CD1c-positive myeloid dendritic cell (primary cell): ENCODE measurements at regions not wholly inside any gene's neighbourhood (a gene's known extent, or its start where the extent isn't known, plus 50 kb on each side); places are given as distances from the start of the nearest gene placed in this dataset.
"Not testable (repeated sequence)": the region's sequence is repeated elsewhere in the genome, so short reads cannot be mapped to it uniquely, and the experiment has no call there.

ENCODE experiments used
- DNase-seq: peaks from one replicate; pipeline ENCODE4 v3.0.0-alpha.2; 2016; ENCODE audit errors: extremely low spot score

DNA sequence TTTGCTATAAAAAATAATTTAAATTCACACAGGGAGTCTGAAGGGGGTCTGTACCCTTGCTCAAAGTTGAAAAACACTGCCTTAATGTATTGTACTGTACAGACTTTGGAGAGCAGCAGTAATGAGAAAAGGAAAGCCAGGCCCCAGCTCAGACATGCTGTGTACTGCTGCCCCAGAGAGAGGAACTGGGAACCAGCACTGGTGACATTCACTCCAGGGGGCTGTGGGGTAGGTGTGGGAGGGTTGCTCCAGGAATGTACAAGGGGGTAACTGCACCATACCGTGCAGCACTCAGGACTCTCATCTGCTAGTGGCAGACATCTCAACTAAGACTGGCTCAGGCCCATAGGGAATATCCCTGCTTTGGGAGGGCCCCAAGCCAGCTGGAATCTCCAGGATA lies 146.0 kb upstream of the RMP24 start:
- no peak for DNase-seq

DNA sequence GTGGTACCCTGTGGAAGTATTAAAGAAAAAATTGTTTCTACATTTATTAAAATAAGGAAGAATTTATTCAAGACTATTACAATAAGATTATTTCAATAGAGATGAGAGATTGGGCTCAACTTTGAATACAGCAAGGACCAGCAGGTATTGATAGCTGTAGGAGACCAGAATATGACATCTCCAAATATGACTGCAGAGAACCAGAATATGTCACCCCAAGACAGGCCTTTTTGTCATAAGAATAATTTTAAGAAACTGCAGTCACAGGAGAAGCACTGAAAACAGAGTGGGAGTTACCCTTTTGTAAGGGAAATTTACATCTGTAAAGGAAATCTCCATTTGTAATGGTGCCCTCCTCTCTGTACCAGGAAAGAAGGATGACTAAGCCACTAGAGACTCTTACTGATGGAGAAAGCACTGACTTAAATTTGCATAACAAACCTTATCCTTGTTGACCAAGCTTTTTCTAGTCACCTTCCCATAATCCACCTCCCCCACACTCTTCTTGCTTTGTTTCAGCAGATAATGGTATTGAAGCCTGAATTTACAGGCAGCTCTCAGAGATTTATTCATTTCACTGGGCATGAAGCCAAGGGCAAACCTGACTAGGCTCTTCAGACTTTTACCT lies 145.1 kb upstream of the RMP24 start:
- DNase-seq, result no peak

DNA sequence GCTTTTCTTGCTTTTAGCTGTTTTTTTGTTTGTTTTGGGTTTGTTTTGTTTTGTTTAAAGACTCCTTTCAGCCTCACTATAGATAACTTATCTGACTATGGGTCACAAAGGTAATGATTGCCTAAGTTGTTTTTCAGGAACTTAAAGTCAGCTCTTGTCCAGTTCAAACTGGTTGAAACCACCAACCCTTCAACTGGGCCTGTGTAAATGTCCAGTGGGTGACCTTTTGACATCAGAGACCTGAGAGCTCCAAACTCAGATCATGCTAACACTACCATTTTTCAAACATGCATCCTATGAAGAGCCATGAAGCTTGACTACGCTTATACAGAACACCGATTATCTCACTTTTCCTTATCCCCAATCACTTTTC lies 144.6 kb upstream of the RMP24 start:
- no peak for DNase-seq

GRCh38 chr18:35828591-35828990 lies 143.9 kb upstream of the RMP24 start:
- DNase-seq, result no peak

- no peak for DNase-seq
These were observed 137.1 kb upstream of the RMP24 start for GRCh38 chr18:35835366-35835765.

GRCh38 chr18:35835833-35836232 lies 136.6 kb upstream of the RMP24 start:
- DNase-seq, result peak; percentile 74

DNA sequence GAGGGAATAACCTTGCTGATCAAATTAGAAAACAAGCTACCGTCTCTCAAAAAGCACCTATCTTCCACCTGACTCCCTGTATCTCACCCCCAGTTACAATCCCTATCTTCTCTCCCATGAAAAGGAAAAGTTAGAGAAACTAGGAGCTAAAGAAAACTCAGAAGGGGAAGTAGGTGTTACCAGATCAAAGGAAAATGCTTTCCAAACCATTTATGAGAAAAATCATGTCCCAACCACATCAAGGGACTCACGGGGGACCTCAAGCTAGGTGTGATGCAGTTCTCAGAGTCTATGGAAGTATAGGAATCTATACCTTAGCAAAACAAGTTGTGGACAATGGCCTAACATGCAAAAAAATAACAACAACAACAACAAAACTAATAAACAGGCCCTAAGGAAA lies 135.5 kb upstream of the RMP24 start:
- DNase-seq, result no peak

DNA sequence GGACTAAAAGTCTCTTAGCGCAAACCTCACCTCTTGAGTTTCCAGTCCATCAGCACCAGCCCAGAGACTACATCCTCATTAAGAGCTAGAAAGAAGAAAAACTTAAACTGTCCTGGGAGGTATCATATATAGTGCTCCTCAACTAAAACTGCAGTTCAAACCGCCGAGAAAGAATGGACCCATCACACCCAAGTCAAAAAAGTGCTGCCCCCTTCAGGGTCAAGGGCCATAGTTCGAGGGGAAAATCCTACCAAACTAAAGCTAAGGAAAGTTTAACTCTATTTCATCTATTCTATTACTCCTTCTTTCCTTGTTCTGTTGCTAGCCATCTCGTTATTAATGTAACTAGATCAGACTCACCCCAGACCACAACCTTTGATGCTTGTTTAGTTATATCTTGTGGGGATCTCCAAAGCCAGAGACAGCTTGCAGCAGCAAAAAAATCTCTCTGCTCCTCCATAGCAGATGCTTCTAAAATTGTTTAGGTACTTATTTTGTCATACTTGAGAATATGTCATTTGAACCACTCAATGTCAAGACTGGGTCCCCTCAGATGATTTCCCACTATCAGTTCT lies 134.5 kb upstream of the RMP24 start:
- no peak for DNase-seq

- no peak for DNase-seq
These were observed 131.2 kb upstream of the RMP24 start for GRCh38 chr18:35841283-35841682.

DNA sequence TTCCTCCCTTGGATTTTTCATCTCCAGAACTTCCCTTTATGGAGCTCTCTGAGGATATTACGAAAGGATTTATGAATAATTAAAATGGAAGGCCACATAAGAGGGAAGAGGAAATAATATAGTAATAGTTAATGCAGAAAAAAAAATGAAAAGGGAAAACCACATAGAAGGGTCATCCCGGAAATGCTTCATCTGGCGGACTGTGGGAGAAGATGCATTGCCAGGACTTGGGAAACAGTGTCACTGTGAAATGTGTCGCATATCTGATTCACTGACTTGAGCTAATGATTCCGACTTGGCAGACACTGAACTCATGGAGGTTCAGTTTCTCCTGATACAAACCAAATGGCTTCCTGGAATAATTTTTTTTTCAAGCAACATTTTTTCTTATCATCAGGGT lies 129.9 kb upstream of the RMP24 start:
- DNase-seq, result peak; percentile 22

DNA sequence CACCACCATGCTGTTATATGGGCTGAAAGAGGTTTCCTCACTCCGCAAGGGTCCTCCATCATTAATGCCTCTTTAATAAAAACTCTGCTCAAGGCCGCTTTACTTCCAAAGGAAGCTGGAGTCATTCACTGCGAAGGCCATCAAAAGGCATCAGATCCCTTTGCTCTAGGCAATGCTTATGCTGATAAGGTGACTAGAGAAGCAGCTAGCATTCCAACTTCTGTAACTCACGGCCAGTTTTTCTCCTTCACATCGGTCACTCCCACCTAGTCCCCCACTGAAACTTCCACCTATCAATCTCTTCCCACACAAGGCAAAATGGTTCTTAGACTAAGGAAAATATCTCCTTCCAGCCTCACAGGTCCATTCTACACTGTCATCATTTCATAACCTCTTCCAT lies 124.2 kb upstream of the RMP24 start:
- DNase-seq, result not testable (repeated sequence)

DNA sequence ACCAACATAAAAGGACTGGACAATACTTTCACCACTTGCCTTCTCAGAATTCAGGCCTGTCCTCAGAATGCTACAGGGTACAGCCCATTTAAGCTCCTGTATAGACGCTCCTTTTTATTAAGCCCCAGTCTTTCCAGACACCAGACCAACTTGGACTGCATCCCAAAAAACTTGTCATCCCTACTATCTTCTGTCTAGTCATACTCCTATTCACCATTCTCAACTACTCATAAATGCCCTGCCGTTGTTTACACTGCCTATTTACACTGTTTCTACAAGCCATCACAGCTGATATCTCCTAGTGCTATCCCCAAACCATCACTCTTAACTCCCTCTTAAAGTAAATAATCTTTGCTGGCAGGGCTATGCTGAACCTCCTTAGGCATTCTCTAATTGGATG lies 123.2 kb upstream of the RMP24 start:
- not testable (repeated sequence) for DNase-seq

DNA sequence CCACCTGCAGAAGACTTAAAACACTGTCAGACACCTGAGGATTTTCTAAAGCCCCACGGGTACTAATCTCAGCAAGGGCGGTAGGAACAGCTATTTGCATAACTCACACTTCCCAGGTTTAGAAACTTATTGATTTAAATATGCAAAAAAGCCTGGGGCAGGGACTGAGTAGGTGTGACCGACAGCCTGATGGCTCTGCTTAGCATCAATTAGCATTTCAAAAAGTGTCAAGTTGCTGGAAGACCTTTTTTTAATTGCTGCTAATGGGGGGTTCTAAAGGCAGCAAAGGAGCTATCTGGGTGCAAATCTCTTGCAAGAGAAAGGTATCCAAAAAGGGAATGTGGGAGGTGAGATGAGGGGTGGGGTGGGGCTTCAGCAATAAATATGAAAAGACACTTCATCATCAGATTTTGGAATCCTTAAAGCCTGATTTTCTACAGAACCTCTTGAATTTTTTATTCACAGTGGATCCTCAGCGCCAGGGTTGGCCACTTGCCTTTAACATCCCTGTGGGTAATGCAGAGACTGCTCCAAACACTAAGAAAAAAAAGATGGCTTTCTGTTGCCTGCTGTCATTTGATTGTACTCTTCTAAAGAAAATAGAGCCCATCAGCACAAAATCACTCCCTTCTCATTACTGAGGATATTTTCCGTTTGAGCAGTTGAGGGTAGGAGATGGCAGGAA lies 121.1 kb upstream of the RMP24 start:
- DNase-seq, result no peak

DNA sequence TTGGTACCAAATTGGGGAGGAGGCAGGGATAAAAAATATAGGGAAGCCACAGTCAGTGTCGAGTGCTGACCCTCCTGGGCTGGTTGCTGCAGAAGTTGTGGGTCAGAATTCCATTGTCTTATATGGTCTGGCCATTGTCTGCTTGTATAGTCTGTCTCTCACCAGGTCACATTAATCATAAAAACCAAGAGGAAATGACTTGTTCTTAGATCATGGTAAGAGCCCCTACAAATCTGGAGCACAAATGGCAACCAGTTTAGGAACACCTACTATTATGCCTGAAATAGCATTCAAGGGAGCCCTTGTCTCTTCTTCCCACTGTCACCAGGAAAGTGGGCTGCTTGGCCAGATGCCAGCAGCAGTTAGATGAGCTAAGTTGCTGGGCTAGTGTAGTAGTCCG lies 119.7 kb upstream of the RMP24 start:
- DNase-seq, result no peak

GRCh38 chr18:35854095-35854494 lies 118.4 kb upstream of the RMP24 start:
- no peak for DNase-seq

GRCh38 chr18:35856178-35856577 lies 116.3 kb upstream of the RMP24 start:
- DNase-seq, result no peak

- not testable (repeated sequence) for DNase-seq
These were observed 115.8 kb upstream of the RMP24 start for GRCh38 chr18:35856721-35857120.

DNA sequence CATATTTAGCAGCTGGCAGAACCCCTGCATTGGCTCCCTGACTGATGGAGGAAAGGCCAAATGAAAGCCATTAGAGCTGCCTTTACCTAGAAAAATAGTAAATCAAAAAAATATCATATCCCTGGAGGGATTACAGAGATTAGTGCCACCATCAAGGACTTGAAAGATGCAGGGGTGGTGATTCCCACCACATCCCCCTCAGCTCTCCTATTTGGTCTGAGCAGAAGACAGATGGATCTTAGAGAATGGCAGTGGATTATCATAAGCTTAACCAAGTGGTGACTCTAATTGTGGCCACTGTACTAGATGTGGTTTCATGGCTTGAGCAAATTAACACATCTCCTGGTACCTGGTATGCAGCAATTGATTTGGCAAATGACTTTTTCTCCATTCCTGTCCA lies 114.9 kb upstream of the RMP24 start:
- not testable (repeated sequence) for DNase-seq

- DNase-seq, result no peak
These were observed 110.9 kb upstream of the RMP24 start for GRCh38 chr18:35861367-35862118.

DNA sequence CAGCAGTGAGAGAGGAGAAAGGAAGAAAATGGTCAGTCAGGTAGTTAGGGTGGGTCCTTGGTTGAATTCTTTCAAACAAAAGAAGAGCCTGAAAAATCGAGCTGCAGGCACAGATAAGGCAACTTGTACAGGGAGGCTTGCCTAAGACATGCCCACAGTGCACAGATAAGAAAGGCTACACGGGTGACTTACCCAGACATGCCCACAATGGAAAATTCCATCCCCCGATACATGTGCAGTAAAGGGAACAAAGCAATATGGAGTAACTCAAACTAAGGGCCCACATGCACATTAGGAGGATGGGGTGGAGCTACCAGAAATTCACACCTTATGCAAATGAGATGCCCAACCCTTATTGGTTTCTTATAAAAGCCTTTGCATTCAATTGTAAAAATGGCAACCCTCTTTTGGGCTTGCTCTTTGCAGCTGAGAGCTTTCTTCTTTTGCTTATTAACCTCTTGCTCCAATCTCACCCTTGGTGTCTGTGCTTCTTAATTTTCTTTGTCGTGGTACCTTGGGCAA lies 110.3 kb upstream of the RMP24 start:
- DNase-seq, result no peak

DNA sequence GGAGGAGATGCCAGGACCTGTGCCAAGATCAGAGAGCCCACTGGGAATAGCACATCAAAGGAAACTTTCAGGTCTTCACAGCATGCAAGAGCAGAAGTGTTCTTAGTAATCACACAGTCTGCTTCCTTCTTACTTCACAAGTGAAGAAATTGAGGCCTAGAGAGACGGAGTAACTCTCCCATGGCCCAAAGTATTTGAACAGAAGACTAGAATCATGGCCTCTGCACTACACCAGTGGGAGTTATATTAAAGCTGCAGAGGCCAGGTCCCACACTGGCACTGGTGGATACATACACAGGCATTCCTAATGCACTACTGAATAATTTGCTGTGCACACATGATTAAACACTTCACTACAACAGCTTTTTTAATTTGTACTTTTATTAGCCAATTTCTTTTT lies 107.6 kb upstream of the RMP24 start:
- no peak for DNase-seq

DNA sequence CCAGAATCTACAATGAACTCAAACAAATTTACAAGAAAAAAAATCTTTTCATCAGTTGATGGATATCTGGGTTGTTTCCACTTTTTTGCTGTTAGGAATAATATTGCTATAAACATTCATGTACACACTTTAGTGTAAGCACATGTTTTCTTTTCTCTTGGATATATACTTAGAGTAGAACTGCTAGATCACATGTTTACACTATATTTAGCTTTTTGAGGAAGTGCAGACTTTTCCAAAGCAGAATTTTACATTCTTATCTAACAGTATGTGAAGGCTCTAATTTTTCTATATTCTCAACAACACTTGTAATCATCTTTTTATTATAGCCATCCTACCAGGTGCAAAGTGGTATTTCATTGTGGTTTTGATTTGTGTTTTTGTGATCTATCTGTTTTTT lies 103.6 kb upstream of the RMP24 start:
- DNase-seq, result no peak

DNA sequence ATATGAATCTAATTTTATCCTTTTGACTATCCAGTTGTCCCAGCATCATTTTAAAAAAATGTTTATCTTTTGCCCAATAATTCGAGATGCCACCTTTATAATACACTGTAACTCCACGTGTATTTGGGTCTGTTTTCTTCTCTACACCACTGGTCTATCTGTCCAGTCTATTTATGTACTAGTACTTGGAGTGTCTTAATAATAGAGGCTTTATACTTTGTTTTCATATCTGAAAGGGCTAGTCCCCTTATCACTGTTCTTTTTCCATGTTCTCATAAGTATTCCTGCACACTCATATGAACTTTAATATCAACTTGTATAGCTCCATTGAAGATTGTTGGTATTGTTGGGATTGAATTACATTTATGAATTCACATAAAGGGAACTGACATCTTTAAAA lies 101.1 kb upstream of the RMP24 start:
- DNase-seq, result no peak
